ENCODE measurements at regions not wholly inside any gene's neighbourhood (a gene's known extent, or its start where the extent isn't known, plus 50 kb on each side); places are given as distances from the start of the nearest gene placed in this dataset.

DNA sequence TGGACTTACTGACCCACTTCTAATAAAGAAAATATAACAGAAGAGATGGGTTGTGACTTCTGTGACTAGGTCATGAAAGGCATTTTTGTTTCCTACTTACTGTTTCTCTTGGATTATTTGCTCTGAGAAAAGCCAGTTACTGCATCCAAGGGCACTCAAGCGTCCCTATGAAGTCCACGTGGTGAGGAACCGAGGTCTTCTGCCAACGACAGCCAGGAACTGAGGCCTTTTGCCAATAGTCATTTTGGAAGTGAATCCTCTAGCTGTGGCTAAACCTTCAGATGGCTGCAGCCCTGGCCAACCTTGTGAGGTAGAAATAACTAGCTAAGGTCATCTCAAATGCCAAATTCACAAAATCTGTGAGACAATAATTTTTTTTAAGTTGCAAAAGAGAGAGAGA lies 449.8 kb upstream of the RGPD4 start:
- POLR2A ChIA-PET = no interaction called here
- Histone ChIP-seq H3K36me3 (replicated peaks in 1 of 2; ENCODE audit: control insufficient read depth in 1 of 2, insufficient read depth in 2 of 2, low read length in 1 of 2) (no peaks in the 10 kb centered on the region), H3K4me2 (no peak overlapping the region), H3K27me3 (ENCODE audit: insufficient read depth) (no peaks in the 10 kb centered on the region), H3F3A (replicated peaks; ENCODE audit: insufficient read depth) (no peaks in the 10 kb centered on the region), H3K79me2 (ENCODE audit: insufficient read depth) (no peaks in the 10 kb centered on the region), H3K9ac (no peak overlapping the region), H3K9me3 (no peaks in the 10 kb centered on the region), H3K4me1 (ENCODE audit: control insufficient read depth in 1 of 2, insufficient read depth in 2 of 2, low read depth in 1 of 2, low read length in 1 of 2) (no peaks in the 10 kb centered on the region), H3K27ac (ENCODE audit: low read depth in 2 of 2, low read length in 1 of 2) (no peak overlapping the region), H2AFZ (ENCODE audit: low read depth) (no peak overlapping the region), H4K20me1 (ENCODE audit: insufficient read depth) (no peaks in the 10 kb centered on the region), H3K4me3 (ENCODE audit: low read depth in 2 of 2, low read length in 1 of 2) (no peak overlapping the region), H3K9me2 (no peaks in the 10 kb centered on the region; the same call in 1 of the 2 replicates)
- DNase-seq = no peak
- TF ChIP-seq NRF1 (IDR thresholded peaks at IDR 0.05; ENCODE audit: low read depth, low read length) = no peak
- TF ChIP-seq FOSL2 (IDR thresholded peaks at IDR 0.05; ENCODE audit: borderline replicate concordance, low read depth) = no peak
- TF ChIP-seq EP300 (IDR thresholded peaks at IDR 0.05; ENCODE audit: borderline replicate concordance in 1 of 2, low read depth in 1 of 2, low read length in 1 of 2) = no peak
- no peak for TF ChIP-seq RFX5 (IDR thresholded peaks at IDR 0.05; ENCODE audit: low read length)
- TF ChIP-seq CHD2 (IDR thresholded peaks at IDR 0.05; ENCODE audit: low read length, partially characterized antibody) = no peak
- no peak for TF ChIP-seq FOXM1 (IDR thresholded peaks at IDR 0.05; ENCODE audit: low read depth)
- TF ChIP-seq ELF1 (IDR thresholded peaks at IDR 0.05) = no peak
- TF ChIP-seq, protein P1, sequence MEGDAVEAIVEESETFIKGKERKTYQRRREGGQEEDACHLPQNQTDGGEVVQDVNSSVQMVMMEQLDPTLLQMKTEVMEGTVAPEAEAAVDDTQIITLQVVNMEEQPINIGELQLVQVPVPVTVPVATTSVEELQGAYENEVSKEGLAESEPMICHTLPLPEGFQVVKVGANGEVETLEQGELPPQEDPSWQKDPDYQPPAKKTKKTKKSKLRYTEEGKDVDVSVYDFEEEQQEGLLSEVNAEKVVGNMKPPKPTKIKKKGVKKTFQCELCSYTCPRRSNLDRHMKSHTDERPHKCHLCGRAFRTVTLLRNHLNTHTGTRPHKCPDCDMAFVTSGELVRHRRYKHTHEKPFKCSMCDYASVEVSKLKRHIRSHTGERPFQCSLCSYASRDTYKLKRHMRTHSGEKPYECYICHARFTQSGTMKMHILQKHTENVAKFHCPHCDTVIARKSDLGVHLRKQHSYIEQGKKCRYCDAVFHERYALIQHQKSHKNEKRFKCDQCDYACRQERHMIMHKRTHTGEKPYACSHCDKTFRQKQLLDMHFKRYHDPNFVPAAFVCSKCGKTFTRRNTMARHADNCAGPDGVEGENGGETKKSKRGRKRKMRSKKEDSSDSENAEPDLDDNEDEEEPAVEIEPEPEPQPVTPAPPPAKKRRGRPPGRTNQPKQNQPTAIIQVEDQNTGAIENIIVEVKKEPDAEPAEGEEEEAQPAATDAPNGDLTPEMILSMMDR (IDR thresholded peaks at IDR 0.05) = no peak
- TF ChIP-seq TEAD4 (IDR thresholded peaks at IDR 0.05; ENCODE audit: borderline replicate concordance, insufficient read depth) = no peak
- TF ChIP-seq RCOR1 (IDR thresholded peaks at IDR 0.05; ENCODE audit: low read length) = no peak
- no peak for TF ChIP-seq IRF3 (IDR thresholded peaks at IDR 0.05; ENCODE audit: low read depth, low read length)
- TF ChIP-seq RAD21 (IDR thresholded peaks at IDR 0.05; ENCODE audit: low read length) = no peak
- TF ChIP-seq SMC3 (IDR thresholded peaks at IDR 0.05; ENCODE audit: low read depth, low read length) = no peak
- TF ChIP-seq REST (IDR thresholded peaks at IDR 0.05; ENCODE audit: low read depth, low read length) = no peak
- TF ChIP-seq MXI1 (IDR thresholded peaks at IDR 0.05; ENCODE audit: low read depth, low read length) = no peak
- TF ChIP-seq NFIC (IDR thresholded peaks at IDR 0.05; ENCODE audit: borderline replicate concordance) = no peak
- no peak for TF ChIP-seq FOXJ3 (CRISPR knock-in tag; IDR thresholded peaks at IDR 0.05)
- 31% methylated on average over 4 of the region's 4 CpGs for WGBS (ENCODE audit: low lambda C conversion rate)
- CTCF ChIA-PET = interaction anchor here (0.7 kb wide), 1 partner anchor 123 kb away, joined by 3 read pairs; no protein-coding TSS in a partner anchor

Measured in SK-N-SH (cell line).